HG02678 (cell line): ENCODE measurements at regions not wholly inside any gene's neighbourhood (a gene's known extent, or its start where the extent isn't known, plus 50 kb on each side); places are given as distances from the start of the nearest gene placed in this dataset.

Experiments used
- ATAC-seq: cut with Tn5 transposase; IDR thresholded peaks from one replicate; pipeline ENCODE4 v1.9.1; 2021; ENCODE audit warnings: mild to moderate bottlenecking, moderate library complexity; ENCODE audit not compliant: unreplicated experiment

DNA sequence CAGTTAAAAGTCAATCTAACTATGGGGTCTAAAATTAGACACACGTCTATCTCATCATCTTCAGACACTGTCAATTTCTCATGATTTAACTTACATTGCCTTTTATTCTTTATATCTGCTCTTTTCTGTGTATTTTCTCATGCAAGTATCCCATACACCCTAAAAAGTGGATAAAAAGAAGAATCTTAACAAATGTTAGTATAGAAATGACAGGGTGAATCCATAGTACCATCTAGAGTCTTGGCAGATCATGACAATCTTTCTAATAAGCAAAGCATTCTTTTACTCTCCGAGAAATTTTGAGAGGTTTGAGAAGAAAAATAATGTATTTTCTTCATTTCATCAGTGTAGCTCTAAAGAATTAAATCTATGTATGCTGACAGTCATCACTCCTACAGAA, 382.7 kb downstream of the C6orf118 start:
- ATAC-seq = no peak

DNA sequence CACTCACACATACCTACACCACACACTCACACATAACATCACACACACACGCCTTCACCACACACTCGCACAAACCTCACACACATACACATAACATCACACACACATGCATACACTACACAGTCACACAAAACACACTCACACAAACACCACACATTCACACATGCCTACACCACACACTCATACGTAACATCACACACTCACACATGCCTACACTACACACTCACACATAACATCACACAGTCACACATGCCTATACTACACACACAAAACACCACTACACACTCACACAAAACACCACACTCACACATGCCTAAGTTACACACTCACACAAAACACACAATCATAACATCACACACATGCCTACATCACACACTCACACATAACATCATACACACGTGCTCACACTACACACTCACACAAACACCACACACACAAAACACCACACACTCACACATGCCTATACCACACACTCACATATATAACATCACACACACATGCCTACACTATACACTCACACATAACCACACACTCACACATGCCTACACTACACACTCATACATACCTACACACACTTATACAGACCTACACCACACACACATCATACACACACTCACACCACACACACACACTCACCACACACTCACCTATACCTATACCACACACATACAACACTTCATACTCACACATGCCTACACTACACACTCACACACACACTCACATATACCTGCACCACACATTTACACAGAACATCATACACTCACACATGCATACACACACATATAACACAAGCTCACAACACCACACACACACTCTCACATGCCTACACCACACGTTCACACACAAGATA, 383.5 kb downstream of the C6orf118 start:
- ATAC-seq = no peak

DNA sequence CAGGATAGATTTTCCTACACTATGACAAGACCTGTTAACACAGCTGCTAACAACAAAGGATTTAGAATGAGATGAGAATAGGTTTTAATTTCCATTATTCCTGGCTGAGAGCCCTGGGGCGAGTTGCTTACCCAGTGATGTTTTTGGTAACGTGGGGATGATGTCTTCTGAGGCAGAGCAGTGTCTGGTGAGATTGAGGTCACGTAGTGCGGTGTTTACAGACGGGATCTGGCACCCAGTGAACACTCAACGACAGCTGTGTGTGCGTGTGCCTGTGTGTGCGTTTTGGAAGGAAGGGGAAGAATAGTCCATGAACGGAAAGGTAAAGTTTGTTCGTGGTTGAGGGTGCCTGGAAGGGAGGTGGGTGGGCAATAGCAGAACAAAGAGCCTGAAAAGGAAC, 384.7 kb downstream of the C6orf118 start:
- no peak for ATAC-seq

GRCh38 chr6:164917211-164917610, 392.2 kb downstream of the C6orf118 start:
- no peak for ATAC-seq

DNA sequence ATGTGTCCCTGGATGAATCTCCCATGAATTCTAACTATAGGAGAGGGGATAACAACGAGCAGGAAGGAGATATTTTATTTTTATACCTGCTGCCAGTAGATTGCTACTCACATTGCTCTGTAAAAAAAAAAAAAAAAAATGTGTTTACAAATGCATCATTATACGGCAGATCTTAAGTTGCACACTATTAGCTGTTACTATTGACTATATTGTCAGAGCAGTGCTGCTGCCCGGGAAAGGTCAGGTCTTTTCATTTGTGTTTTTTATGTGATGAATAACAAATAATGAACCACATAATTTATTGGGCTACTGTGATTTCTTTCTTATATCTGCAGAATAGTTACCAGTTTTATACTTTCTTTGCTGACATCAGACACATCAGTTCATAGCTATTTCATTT, 393.3 kb downstream of the C6orf118 start:
- ATAC-seq = no peak

DNA sequence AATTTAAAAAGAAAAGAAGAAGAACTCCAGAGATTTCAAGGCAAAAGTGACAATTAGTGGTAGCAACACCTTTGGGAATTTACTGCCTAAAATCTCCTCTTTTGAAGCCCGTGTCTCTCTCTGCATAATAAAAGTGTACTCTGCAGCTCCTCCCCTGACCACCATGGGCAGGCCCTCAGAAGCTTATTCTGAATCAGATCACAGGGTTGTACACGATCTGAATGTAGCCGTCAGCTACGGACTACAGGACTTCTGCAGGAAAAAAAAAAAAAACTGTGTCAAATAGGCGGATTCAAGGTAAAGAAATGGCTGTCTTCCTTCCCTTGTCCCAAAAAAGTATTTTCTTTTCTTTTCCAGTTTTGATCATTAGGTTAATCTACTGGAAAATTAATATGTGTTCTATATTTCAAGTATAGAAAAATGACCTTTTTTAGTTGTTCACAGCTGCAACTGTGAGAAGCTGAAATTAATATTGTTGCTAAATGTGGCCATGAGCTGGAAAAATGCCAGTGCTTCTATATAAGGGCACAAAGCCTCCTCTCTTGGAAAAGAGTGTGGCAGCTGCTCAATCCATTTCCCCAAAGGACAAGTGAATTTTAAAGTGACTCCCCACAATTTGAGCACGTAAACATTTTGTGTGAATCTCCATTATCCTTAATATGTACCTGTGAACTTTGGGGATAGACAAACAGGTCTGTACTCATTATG, 397.4 kb downstream of the C6orf118 start:
- ATAC-seq = no peak

DNA sequence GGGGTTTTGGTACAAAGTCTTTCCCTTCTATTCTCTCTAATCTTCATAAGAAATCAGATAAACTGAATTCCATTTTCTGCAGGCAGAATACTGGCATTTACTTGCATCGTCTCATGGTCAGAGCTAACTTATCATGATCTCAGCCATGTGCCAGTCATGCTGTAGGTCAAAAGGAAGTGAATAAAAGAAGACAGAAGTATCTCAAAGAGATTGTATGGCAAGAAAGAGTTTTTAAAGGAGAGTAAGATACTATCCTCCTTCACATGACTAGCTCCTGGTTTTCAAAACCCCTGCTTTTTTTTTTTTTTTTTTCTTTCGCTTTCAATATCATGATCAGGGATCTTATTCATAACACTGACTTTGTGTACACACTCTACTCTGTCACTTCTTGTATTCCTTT, 398.3 kb downstream of the C6orf118 start:
- no peak for ATAC-seq

- no peak for ATAC-seq
These were observed 402.6 kb downstream of the C6orf118 start for GRCh38 chr6:164906766-164907165.

- no peak for ATAC-seq
These were observed 404.1 kb downstream of the C6orf118 start for GRCh38 chr6:164905311-164905710.

GRCh38 chr6:164898412-164898811, 411.0 kb downstream of the C6orf118 start:
- ATAC-seq = no peak

DNA sequence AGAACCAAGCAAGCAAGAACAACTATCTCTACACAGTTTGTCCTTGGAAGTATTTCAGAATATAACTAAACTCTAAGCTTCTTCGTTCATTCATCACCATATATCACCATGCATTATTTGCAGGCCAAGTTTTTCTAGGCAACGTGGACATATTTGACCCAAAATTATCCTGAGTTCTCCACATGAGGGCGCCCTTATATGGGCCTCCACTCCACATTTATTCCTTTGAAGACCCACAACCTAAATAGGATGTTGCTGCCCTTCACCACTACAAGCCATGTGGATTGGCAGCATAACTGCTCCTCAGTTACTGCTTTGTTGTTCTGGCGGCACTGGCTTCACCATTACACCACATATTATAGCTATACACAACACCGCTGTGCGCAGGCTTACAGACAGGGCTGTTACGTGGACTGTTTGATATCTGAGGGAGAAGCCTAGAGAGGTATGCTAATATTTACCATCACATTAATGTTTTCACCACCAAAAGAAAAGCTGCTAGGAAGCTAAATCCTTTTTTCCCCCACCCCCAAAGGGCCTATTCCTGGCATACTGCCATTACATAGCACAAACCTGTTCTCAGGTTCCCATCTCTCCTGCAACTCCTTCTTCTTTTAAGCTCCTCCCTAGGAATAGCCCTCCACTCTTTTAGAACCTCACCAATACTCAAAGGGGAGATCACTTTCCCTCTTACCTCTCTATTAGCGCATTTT, 411.7 kb downstream of the C6orf118 start:
- no peak for ATAC-seq

DNA sequence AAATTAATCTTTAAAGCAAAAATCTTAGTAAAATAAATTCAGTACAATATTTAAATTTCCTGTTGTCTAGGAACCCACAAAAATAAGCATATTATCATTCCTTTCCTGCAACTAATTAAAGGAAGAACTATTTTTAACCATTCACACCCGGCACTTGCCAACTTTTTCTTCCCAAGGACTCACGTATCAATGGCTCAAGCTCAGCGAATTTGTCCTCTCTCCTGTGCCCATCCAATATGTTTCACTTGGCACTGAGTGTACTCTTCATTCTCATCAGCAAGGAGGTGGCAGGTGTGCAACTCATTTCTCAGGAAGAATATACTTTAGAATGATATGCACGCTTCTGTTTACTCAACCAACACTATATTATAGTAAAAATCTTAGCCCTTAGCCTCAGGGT, 419.4 kb downstream of the C6orf118 start:
- no peak for ATAC-seq

DNA sequence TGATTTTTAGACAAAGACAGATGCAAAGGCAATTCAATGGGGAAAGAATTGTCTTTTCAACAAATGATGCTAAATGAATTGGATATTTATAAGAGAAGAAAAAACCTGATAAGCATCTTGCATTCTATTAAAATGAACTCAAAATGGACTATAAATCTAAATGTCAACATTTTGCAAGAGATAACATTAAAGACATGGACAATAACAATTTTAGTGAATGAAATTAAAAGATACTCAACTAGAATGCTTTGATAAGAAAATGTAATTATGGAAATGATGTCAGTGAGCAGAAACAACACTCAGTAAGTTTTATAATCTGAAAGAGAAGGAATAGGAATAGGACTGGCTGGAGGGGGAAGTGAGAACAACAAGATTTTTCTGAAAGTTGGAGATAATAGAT, 421.7 kb downstream of the C6orf118 start:
- ATAC-seq = no peak

DNA sequence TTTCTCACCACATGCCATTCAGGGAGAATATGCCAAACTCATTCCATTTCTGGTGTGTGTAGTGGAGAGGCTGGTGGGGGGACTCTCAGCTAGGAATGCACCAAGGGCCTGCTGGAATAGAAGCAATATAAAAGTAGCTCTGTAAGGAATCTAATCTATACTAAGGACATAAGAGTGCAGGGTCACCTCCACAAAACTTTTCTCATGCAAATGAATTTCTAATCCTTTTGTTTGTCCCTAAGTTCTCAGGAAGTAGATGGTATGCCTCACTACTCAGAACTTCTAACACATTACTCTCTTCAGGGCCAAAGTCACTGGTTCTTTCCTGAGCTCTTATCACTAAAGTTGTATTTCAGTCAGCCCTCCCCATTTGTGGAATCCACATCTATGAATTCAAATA, 427.2 kb downstream of the C6orf118 start:
- no peak for ATAC-seq

DNA sequence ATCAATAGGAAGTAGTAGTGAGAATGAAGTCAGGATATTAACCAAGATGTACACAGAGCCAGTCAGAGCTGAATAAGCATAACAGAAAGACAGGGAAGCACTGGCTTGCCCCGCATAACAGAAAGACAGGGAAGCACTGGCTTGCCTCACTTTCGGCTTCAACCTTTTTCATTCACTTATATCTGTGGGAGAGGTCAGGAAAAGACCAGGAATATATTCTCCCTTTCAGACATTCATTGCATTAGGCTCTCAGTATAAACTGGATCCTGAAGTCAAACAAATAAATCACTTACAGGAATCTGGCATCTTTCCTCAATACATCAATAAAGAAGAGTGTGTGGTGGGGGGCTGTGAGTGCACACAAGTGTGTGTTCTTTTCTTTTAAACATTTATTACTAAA, 437.6 kb downstream of the C6orf118 start:
- no peak for ATAC-seq

- ATAC-seq = no peak
These were observed 439.2 kb downstream of the C6orf118 start for GRCh38 chr6:164870164-164870563.

- ATAC-seq = no peak
These were observed 447.4 kb downstream of the C6orf118 start for GRCh38 chr6:164861967-164862366.

DNA sequence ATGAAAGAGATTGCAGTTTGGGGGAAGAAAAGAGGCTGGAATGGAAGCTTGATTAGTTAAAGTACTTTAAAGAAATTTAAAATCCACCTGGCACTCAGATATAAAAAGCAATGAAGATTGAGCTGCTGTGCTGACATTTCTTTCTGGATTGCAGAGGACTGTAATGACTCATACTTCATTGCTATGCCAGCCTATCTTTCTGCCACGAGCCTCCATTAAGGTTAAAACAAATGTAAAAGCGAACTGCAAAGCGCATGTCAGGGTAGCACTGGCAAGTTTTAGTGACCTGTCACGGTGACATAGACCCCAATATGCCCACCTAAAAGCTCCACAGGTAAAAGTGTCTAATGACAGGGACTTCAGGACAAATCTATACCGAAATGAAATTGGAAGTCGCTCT, 449.6 kb downstream of the C6orf118 start:
- no peak for ATAC-seq

- ATAC-seq = no peak
These were observed 453.3 kb downstream of the C6orf118 start for GRCh38 chr6:164856138-164856537.

DNA sequence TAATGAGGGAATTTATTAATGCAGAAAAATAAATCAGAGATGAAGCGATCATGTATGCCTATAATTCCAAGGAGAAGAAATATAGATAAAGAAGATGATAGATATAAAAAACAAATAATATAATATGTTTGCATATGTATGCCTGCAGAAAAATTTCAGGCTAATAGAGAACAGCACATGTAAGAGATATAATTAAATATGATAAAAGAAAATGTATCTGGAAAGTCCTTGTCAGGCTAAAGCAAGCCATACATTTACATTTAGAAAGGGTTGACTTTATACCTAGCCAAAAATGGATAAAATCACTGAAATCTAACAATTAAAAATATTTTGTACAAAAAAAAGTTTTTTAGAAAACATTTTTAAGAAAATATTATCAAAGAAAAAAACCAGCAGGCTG, 454.1 kb downstream of the C6orf118 start:
- ATAC-seq = no peak

DNA sequence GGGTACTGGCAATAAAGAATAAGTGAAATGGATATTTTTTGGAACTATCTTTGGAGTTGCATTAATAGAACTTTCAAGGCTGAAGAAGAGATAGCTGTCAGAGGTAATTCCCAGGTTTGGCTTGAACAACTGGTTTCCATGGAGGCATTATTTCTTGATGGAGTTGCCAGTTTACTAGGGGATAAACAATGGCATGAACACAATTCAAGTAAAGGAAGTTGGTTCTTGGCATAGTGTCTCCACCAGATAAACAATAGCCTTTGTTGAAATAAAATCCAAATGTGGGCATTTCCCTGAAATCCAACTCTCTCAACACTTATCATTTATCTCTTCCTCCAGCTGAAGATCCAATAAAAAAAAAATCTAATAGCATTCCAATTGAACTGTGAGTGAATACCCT, 454.9 kb downstream of the C6orf118 start:
- no peak for ATAC-seq

DNA sequence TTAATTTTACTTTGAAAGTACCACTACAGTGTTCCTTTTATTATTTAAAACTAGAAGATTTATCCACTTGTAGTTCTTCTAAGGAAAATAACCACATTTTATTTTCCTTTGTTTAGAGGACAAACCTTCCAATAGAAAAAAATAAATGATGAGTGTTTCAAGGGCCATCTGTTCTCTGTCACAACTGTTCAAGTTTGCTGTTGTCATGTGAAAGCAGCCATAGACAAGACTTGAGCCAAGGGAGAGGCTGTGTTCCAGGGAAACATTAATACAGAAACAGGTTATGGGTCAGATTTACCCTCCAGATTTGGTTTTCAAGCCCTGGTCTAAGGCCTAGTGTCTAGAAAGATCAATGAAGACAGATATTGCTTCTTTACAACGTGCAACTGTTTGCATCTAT, 463.6 kb downstream of the C6orf118 start:
- ATAC-seq = no peak
